HTR-8/SVneo (cell line): ENCODE measurements at regions not wholly inside any gene's neighbourhood (a gene's known extent, or its start where the extent isn't known, plus 50 kb on each side); places are given as distances from the start of the nearest gene placed in this dataset.
A peak's percentile ranks its signal among the peaks of the same experiment; 100 is the strongest.
"Not testable (repeated sequence)": the region's sequence is repeated elsewhere in the genome, so short reads cannot be mapped to it uniquely, and the experiment has no call there.

Experiments
- DNase-seq: peaks from one replicate; pipeline ENCODE4 v3.0.0; 2011; ENCODE audit warnings: low spot score, mixed read lengths; ENCODE audit not compliant: insufficient read length
- FAIRE-seq: peaks from 2 replicates; lab custom pipeline; 2011; peaks lifted over from hg19 to GRCh38; lab: Jason Lieb, UNC

DNA sequence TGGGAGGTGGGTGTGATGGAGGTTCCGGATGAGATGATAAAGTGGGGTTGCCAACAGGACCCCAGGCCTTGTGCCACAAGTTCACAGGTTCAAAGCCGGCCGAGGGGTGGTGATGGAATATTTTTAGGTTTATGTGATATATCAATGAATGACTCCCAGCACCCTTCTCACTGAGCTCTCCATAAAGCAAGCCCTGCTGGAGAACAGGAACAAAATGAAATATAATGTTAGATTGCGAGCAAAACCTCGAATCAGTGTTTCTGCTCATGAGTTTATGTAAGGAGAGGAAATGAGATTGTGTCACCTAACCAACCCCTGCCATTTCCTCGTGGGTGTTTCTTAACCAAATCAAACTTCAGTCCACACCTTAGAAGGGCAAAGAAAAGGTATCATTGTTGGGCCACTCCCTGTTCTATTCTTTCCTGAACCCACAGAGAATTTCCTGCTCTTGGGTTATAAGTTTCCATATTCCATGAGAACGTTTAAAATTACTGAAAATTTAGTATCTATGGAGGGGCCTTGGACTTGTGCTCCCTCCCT, 192.2 kb upstream of the EXOC2 start:
- FAIRE-seq, result no peak

DNA sequence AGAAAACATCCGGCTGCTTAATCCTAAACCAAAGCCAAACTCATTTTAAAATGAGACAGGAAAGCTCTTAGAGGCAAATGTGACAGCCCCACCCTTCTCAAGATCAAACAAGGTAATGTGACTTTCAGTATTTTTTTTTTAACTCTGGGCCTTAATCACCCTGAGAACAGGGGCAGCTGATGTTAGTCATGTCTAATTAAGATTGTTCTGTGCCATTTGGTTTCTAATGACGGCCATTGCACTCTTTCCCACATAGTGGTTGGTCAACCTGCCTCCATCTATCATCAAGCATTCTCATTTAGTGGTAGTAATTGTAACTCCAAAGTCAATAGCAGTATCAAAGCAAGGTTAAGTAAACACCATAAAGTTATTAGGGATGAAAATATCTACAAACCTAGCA, 191.6 kb upstream of the EXOC2 start:
- no peak for FAIRE-seq
- DNase-seq, result no peak

More for the DNA sequence above, 192.2 kb upstream of the EXOC2 start:
- DNase-seq, result no peak

DNA sequence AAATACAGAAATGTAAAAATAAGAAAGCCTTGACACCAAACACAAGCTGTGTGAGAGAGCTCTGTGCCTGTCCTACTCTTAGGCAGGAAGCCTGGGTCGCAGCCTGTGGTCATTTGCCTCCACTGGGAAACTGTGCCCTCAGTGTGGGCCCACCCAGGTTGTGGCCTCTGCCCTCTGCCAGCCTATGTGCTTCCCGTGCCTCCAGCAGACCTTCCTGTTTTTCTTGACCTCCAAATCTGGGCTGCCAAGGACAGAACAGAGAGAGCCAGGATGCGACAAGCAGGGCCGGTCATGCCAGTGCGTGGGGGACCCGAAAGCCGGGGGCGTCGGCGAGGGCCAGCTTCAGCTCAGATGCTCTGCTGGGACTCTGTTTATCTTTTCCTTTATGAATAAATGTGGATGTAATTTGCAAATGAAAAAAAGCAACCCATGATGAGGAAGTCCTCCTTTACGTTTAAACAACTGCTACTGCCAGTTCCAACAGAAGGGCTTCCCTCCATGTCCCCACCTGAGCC, 189.2 kb upstream of the EXOC2 start:
- no peak for DNase-seq
- no peak for FAIRE-seq

DNA sequence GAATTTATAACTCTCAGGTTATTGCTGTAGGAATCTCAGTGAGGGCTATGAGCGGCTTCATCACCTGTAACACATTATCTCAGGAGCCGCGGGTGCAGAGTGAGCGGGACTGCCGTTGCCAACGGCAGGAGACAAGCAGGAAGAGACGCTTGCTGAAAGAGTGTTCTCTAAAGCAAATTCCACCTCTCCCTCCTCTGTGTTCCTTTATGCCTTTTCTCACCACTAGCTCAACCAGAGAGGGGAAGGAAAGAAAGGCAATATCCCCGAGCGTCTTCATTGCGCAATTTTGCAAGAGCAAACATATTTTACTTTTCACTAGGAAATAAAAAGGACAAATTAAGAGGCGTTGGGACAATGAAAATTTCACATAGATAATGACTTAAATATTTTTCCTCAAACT, 185.2 kb upstream of the EXOC2 start:
- DNase-seq (no peak), FAIRE-seq (no peak)

DNA sequence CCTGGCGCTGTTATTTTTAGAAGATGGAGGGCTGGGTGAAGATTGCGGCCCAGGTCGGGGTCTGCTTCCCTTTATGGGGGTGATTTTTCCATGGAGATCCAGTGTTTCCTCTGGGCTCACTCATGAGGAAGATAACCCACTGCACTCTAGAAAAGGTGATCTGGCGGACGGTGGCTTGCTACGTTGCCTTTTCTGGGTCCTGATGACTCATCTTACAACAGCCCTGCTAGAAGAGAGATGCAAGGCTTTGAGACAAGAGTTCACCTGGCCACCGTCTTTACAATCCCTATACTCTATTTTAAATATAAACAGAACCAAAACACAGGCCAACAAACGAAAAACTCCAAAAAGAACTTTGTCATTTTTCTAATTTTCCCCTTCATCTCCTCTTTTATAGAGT, 182.1 kb upstream of the EXOC2 start:
- FAIRE-seq (no peak), DNase-seq (no peak)

DNA sequence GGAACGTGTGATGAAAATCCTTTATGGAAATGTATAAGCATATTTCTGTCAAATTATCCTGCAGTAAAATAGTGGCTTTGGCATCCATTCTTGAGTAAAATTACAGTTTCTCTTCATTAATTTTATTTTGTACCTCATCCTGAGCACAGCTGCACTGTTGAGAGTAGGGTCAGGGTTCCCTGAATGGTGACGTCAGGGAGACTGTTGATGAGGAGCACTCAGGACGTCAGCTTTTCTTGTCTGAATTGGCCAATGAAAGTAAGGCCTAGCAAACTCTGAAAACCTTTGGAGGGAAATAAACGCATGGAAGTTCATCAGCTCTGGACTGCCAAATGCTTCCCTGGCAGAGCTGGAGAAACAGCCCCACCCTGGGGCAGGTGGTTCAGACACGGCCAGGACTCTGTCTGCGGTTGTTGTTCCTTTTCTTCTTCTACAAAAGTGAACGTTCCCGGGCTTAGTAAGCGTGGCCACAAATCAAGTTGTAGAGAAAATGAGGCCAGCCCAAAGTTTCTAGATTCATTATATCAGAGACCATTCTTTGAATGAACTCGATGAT, 179.7 kb upstream of the EXOC2 start:
- no peak for DNase-seq
- FAIRE-seq, result no peak

DNA sequence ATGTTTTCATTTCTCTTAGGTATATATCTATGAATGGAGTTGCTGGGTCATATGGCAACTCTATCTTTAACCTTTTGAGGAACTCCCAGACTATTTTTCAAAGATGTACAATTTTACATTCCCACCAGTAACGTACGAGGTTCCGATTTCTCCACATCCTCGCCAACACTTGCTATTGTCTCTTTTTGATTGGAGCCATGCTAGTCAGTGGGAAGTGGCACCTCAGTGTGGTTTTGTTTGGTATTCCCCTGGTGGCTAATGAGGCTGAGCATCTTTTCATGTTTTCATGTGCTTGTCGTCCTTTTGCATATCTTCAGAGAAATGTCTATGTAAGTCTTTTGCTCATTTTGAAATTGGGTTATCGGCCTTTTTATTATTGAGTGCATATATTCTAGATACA, 178.6 kb upstream of the EXOC2 start:
- FAIRE-seq (no peak), DNase-seq (no peak)

DNA sequence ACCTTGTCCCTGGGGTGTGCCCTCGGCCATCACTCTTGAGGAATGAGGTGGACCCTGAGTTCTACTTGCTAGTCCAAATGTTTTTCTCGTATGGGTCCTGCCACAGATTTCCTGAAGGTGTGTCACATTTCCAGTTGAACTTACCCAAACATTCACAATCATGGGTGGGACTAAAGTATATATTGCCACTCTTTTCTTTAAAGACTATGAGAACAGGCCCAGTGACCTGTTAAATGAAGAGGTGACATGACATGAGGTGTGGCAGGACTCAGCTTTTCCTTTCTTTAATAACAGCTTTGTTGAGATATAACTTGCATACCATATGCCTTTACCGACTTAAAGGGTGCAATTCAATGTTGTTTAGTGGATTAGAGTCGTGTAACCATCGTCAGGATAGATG, 177.2 kb upstream of the EXOC2 start:
- FAIRE-seq (no peak), DNase-seq (no peak)

DNA sequence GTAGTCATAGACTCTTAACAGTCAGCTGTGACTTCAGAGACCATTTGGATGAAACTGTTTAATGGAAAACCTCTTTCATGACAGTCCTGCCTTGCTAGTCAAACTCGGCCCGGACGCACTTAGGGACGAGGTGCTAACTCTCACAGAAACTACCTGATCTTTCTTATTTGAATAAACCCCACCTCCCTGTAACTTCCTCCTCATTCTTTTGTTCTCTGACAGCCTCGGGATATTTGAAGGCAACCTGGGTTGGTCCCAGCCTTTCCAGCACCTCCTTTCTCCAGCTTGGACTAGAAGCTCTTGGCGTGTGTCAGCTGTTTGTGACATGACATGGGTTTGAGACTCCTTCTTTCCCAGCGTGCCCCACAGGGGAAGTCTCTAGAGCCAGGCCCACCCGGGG, 175.3 kb upstream of the EXOC2 start:
- DNase-seq (no peak), FAIRE-seq (no peak)

DNA sequence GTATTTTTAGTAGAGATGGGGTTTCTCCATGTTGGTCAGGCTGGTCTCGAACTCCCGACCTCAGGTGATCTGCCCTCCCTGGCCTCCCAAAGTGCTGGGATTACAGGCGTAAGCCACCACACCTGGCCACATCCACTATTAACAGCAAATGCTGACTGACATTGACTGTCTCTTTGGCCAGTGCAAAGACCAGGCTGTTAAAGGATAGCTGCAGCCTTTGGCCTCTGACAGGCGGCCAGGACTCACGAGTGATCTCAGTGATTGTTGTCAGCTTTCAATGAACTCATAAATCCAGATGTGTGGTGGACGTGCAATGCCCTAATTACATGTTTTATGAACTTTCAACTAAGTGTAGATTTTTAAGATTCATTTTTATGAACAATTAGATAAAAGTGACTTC, 174.4 kb upstream of the EXOC2 start:
- DNase-seq (no peak), FAIRE-seq (no peak)

DNA sequence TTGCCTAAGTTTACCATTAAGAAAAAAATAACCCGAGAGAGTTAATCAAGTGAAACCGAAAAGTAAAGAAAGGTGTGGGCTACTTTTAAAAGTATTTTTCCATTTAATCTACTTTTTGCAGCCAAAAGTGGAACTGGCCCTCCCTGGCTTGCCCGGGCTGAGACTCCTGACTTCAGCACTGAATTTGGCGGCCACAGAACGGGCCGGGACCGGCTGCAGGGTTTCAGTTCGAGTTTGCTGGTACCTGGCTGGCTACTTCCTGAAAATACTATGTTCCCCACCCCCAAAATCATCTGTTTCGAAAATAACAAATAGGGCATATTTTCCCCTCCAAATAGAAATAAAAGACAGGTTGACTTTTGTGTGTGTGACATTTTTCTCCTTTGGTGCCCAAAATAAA, 173.4 kb upstream of the EXOC2 start:
- no peak for FAIRE-seq
- DNase-seq, result no peak

DNA sequence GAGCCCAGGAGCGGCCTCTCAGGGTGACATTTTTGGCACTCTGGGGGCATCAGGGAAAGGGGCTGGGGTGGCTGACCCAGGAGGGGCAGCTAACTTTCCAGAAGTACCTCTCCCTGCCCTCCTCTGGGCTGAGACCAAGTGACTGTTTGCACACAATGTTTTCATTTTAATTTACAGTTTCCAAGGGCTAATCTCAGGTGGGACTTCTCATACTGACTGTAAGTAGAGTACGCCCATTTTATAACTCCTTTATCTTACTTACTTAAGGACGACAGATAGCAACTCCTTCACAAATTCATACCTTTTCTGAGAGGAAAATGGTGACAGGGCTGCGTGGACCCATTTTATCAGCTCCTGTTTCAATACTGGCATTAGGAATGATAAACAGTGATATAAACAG, 172.9 kb upstream of the EXOC2 start:
- no peak for DNase-seq
- no peak for FAIRE-seq

DNA sequence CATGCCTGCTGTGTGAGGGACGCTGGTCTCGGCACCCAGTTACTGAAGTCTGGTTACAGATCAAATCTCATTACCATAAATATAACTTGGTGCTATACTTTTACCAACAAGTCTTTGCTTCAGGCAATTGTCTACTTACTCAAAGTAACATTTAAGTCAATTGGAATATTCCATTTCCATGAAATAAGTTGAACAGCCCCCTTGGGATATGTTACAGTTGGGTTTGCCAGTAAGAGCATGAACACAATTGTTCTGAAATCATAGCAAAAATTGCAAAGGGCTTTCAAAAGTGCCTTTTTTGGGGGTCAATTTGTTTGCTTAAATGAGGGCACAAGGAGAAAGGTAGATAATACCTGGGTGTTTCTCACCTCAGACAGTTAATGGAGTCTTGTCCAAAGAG, 170.9 kb upstream of the EXOC2 start:
- no peak for DNase-seq
- FAIRE-seq, result no peak

DNA sequence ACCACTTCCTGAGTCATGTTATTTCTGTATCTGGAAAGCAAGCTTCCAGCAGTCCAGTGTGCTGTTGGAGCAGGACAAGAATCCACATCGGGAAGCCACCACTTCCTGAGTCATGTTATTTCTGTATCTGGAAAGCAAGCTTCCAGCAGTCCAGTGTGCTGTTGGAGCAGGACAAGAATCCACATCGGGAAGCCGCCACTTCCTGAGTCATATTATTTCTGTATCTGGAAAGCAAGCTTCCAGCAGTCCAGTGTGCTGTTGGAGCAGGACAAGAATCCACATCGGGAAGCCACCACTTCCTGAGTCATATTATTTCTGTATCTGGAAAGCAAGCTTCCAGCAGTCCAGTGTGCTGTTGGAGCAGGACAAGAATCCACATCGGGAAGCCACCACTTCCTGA, 170.2 kb upstream of the EXOC2 start:
- not testable (repeated sequence) for FAIRE-seq, DNase-seq

DNA sequence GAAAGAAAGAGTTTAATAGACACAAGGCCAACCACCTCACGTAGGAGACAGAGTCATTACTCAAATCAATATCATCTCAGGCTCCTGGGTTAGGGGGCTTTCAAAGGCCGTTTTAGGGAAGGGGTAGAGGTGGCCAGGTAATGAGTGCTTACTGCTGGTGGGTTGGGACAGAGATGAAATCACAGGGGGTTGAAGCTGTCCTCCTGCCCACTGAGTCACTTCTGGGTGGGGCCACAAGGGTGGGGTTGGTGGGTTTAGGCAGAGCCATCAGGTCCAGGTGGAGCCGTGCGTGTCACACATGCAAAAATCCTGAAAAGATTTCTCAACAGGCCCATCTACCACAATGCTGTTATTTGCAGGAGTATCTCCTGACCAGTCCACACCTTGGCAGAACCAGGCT, 167.0 kb upstream of the EXOC2 start:
- FAIRE-seq, result no peak
- no peak for DNase-seq

DNA sequence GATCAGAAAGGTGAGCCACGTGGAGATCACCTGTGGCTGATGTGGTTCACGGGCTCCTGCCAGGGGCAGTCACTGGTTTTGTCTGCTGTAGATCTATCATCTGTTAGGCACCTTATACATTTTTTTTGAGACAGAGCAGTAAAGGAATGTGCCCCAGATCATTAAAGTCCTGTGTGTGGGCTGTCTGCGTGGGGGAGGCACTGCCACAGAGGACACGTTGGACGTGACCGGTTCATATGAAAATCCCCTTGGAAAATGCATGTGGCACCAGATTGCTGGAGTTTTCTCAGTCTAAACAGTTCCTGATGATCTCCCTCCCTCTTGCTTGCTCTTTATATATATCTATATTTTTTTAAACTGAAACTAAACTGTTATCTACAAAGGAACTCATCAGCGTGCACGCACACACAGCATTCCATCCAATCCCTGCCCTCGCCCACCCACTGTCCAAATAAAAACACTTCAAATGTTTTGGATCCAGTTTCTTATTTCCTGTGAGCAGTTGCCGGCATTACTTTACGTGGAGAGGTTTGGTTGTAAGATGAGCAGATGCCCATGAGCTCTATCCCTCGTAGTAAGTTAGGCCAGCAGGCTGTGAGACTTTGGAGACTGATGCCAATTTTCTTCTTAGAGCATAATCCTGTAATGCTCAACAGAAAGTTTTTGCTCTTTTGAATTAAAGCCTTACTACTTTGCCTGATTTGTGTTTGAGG, 161.6 kb upstream of the EXOC2 start:
- peak; percentile 10 for DNase-seq
- FAIRE-seq, result no peak

DNA sequence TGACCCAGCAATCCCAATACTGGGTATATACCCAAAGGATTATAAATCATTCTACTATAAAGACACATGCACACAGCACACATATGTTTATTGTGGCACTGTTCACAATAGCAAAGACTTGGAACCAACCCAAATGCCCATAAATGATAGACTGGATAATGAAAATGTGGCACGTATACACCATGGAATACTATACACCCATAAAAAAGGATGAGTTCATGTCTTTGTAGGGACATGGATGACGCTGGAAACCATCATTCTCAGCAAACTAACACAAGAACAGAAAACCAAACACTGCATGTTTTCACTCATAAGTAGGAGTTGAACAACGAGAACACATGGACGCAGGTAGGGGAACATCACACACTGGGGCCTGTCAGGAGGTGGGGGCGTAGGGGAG, 159.3 kb upstream of the EXOC2 start:
- DNase-seq, FAIRE-seq: not testable (repeated sequence)

DNA sequence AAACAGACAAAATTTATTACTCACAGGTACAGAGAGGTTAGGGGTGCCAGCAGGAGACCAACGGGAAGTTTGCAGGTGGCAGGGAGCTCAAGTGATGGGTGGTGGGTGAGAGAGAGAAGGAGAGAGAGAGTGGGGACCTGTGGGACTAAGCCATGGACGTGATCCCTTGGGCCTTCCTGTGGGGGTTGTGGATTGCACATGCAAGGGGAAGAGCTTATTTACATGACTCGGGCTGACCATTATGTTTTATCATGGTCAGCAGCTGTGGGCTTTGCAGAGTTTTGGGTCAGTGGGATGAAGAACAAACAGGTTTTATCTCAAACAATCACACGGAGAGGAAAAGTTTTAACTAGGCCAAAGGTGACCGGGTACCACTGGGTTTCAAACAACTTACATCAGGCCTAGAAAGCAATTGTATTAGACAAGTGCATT, 156.2 kb upstream of the EXOC2 start:
- FAIRE-seq (no peak), DNase-seq (no peak)

DNA sequence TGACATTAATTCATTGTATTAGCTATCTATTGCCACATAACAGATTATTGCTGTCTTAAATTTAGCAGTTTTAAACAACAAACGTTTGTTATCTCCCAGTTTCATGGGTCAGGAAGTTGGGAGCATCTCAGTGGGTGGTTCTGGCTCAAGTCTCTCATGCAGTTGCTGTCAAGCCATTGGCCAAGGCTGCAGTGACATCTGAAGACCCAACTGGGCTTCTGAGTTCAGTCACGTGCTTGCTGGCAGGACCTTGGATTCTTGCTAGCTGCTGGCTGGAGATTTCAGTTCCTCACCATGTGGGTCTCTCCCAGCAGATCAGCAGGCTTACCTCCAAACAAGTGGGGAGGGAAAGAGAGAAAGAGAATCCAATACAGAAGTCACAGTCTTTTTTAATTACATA, 152.6 kb upstream of the EXOC2 start:
- DNase-seq (no peak), FAIRE-seq (no peak)

DNA sequence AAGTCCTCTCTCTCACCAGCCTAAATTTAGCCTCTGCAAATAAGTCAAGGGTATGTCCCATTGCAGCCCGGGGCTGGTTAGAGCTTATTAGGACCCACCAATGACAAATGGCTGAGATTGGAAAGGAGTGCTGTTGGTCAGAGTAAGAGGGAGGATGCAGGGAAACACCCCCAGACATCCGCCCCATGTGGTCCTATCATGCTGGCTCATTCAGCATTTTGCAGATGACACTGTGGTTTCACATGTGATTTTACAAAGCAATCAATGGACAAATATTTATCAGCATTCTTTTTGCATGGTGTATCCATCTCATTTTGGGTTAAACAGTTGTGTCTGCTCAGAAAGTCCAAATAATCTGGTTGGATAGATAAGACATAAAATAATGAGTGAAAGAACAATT, 152.2 kb upstream of the EXOC2 start:
- FAIRE-seq (no peak), DNase-seq (no peak)

DNA sequence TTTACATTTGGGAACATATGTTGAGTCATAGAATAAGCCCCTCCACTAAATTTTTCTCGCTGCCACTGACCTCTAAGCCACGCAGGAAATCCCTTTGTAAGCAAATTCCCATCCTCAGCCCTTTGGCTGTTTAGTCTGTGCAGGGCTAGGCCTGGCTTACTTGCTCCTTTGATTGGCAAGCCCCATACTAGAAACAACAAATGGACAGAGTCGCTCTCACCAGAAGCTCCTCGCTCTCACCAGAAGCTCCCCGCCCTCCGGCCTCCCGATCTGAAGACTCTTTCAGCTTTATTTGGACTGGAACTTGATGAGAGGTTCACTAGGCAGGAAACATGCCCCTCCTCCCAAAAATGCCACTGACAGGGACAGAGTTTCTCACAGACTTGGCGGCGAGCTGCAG, 149.2 kb upstream of the EXOC2 start:
- FAIRE-seq (no peak), DNase-seq (no peak)

DNA sequence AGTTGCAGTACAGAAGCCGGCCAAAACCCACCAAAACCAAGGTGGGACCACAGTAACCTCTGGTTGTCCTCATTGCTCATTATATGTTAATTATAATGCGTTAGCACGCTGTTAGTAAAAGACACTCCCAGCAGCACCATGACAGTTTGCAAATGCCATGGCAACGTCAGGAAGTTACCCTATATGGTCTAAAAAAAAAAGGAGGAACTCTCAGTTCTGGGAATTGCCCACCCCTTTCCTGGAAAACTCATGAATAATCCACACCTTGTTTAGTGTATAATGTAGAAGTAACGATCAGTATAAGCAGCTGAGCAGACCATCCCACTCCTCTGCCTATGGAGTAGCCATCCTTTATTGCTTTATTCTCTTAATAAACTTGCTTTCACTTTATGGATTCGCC, 148.6 kb upstream of the EXOC2 start:
- DNase-seq (no peak), FAIRE-seq (no peak)
